ENCODE measurements at regions not wholly inside any gene's neighbourhood (a gene's known extent, or its start where the extent isn't known, plus 50 kb on each side); places are given as distances from the start of the nearest gene placed in this dataset.

- SMC1A ChIA-PET (ENCODE audit: uncharacterized antibody, unreplicated experiment), result no interaction called here
- Histone ChIP-seq H3K4me1 (ENCODE audit: control insufficient read depth, insufficient read depth, low read length) (no peaks in the 10 kb centered on the region), H3K27me3 (replicated peaks in 1 of 2; ENCODE audit: control insufficient read depth in 2 of 2, insufficient read depth in 2 of 2, low read length in 1 of 2) (no peaks in the 10 kb centered on the region), H2AFZ (ENCODE audit: control insufficient read depth, low read depth, low read length) (no peak overlapping the region), H3K4me2 (ENCODE audit: control insufficient read depth, insufficient read depth) (no peak overlapping the region), H3K79me2 (ENCODE audit: control insufficient read depth, insufficient read depth, low read length) (no peaks in the 10 kb centered on the region), H3K36me3 (ENCODE audit: control insufficient read depth in 2 of 2, insufficient read depth in 2 of 2, low read length in 1 of 2) (no peaks in the 10 kb centered on the region), H4K20me1 (ENCODE audit: control insufficient read depth, insufficient read depth) (no peaks in the 10 kb centered on the region), H3K4me3 (no peak overlapping the region), H3K9me3 (replicated peaks; ENCODE audit: control insufficient read depth, insufficient read depth, low read length) (no peaks in the 10 kb centered on the region), H3K27ac (ENCODE audit: control insufficient read depth, insufficient read depth) (no peak overlapping the region), H3K9ac (ENCODE audit: control insufficient read depth, insufficient read depth, low read length) (no peak overlapping the region)
- no TSS peak for BruUV-seq (replicated peaks)
- CTCF ChIA-PET, result no interaction called here
- in situ Hi-C loops (cut with MboI) (no loop called here), intact Hi-C loops (cut with micrococcal nuclease; ENCODE audit: unreplicated experiment) (no loop called here)
- FAIRE-seq (no peak), ATAC-seq (no peak), DNase-seq (ENCODE audit: low read depth, low spot score) (no peak)
- POLR2A ChIA-PET, result no interaction called here
- RAD21 ChIA-PET (ENCODE audit: unreplicated experiment), result no interaction called here
- TF ChIP-seq MYC (IDR thresholded peaks at IDR 0.05; ENCODE audit: insufficient read depth, insufficient read length, insufficient replicate concordance, low read length, severe bottlenecking) (no peak), ZBTB40 (IDR thresholded peaks at IDR 0.05; ENCODE audit: borderline replicate concordance) (no peak), ESRRA (IDR thresholded peaks at IDR 0.05; ENCODE audit: low read length) (no peak), IRF5 (IDR thresholded peaks at IDR 0.05; ENCODE audit: borderline replicate concordance) (no peak), ZNF217 (IDR thresholded peaks at IDR 0.05) (no peak), CBX5 (IDR thresholded peaks at IDR 0.05; ENCODE audit: low read depth) (no peak), PBX3 (IDR thresholded peaks at IDR 0.05; ENCODE audit: insufficient replicate concordance, low read depth, low read length) (no peak), STAT1 (conservative IDR thresholded peaks at IDR 0.05) (no peak)
Measured at GRCh38 chrX:86964321-86964720, 553.3 kb upstream of the KLHL4 start.
